GM19023 (cell line): ENCODE measurements at regions not wholly inside any gene's neighbourhood (a gene's known extent, or its start where the extent isn't known, plus 50 kb on each side); places are given as distances from the start of the nearest gene placed in this dataset.

Experiments used
- ATAC-seq: cut with Tn5 transposase; IDR thresholded peaks from one replicate; pipeline ENCODE4 v1.9.1; 2021; ENCODE audit warnings: mild to moderate bottlenecking, moderate library complexity; ENCODE audit not compliant: unreplicated experiment

DNA sequence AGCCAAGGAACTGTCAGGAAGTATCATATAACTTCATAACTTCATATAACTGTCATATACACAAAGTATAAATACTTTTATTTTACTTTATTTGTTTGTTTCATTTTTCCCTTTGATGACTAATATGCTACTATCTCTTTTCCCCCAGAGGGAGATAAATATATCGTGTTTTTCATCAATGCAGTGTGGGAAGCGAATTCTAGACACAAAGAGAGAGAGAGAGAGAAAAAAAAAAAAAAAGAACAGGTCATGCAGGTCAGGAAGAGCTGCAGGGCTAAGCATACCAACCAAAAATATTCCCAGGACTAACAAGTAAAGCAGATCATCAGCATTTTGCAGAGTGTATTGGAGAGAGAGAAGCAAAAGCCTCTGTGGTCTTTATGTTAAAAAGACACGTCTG is 1849.2 kb downstream of the STIM2 start:
- no peak for ATAC-seq

DNA sequence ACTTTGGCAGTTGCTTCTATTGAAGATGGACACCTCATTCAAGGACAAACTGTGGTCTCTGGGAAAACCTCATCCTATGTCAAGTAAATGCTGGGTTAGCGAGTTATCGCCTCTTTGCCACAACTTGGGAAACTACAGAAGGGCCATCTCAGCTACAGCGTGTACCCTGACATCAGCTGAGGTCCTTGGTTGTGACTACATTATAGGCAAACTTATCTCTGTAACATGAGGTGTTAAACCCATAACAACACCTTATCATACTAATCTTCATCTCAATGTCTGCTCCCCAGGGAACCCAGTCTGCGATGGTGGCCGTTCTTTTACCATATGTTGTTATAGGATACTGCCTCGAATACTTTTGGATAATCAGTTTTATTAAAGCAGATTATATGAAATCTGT is 1862.7 kb downstream of the STIM2 start:
- ATAC-seq = no peak

DNA sequence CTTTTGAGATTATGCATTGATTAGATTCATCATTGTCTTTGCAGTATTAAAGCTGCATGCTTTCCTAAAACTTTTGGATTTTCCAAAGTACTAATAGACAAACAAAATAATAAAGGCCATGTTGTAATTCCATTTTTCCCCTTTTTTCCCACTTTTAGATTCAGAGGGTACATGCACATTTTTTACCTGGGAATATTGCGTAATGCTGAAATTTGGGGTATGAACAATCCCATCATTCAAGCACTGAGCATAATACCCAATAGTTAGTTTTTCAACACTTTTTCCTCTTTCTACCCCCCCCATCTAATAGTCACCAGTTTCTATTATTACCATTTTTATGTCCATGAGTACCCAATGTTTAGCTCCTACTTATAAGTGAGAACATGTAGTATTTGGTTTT is 1863.6 kb downstream of the STIM2 start:
- no peak for ATAC-seq

DNA sequence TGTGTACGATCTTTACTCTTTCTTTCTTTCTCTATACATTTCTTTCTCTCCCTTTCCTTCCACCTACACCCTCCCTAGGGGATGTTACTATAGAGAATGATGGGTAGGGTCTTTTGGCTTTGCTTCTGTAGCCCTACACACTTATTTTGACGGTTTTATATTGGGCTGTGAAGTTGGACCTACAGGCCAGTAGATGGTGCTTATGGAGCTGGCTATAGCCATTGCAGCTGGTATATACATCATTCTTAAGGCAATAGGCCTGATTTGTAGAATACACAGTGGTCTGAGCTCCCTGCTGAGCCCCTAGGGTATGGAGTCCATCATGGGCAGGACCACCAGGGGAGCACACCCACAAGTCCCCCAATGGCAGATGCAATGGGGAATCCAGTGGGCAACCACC is 1869.7 kb downstream of the STIM2 start:
- no peak for ATAC-seq

DNA sequence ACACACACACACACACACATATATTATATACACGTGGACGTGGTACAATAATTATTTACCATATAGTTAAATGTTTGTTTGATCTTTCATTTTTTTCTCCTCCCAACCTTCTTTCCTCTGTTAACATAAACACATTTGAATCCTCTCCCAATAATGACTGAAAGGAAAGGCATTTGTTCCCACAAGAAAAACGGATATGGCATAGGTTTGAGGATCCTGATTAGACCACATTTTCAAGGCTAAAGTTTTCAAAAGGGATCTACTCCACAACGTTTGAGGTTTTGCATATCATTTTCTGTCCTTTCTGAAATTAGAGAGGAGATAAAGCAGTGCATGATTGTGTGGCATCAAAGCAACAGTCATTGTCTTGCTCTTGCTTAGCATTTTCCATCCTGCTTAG is 1883.4 kb downstream of the STIM2 start:
- no peak for ATAC-seq

DNA sequence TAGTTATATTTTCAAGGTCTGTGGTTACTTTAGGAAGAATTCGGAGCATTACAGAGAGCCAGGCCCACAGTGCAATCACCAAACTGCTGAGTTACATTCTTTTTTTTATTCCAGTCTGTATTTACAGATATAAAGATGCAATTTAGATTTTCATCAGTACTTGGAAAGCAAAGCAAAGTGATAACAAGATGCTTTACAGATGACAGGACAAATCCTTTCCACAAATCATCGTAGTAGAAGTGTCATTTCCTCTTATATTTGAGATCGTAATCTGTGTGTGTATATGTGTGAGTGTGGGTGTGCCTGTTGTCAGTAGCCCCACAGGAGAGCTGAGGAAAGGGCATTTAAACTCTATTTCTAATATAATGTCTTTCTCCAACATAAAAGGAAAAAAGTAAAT is 1893.7 kb downstream of the STIM2 start:
- ATAC-seq = no peak

DNA sequence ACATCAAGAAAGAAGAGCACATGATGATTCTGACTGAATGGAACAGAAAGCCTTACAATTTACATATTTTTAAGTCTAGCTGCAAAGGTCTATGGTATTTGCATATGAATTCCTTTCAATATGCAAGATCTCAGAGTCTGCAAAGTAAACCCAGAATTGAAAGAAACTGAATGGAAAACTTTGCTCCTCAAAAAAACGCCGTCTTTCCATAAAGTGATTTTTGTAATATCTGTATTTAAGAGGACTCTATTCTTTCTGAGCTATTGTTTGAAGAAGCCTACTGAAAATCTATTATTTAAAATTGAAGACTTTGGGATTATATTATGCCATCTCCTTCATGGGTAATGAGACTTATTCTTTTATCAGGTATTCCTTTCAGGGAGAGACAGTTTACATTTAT is 1894.4 kb downstream of the STIM2 start:
- ATAC-seq = no peak

DNA sequence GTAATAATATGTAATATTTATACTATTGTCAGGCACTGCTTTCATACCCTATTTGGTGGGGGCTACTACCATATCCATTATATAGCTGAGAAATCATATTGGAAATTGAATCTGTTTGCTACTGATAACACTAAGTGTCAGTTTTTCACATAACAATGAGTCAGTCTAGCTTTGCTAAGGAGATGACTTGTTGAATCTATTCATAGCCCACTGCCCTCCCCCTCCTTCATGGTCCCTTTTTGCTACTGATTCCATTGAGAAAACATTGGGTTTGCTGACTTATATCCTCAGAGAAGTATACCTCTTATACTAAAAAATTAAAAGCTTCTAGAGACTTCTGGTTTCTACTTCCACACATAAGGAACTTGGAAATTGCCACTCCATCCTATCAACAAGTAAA is 1898.4 kb downstream of the STIM2 start:
- no peak for ATAC-seq

DNA sequence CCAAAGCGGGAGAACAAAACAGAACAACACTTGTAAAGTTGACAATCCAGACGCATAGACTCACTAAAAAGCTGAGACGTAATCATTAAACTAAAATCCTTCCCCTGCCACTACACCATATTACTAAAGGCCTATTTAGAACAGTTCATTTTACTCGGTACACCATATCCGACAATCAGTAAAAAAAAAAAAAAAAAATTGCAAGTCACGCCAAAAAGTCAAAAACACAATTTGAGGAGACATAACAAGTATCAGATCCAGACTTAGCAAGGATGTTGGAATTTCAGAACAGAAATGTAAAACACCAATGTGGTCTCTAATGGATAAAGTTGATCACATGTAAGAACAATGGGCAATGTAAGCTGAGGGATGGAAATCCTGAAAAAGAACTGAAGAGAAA is 1899.4 kb downstream of the STIM2 start:
- no peak for ATAC-seq

DNA sequence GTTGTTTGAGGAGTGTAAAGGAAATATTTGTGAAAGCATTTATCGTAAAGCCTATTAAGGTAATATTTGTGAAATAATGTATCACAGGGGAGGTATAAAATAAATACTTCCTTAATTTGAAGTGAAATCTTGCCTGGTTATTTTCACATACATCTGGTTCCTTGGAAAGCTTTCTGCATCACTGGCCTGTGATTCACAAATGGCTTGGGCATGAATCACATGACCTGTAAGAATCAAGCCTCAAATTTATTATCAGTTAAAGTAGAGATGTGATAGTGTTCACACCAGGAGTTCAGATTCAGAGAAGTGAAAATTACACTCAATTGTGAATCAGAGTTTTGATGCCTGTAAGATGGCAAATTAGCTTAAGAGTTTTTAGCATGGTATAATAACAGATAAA is 1911.4 kb downstream of the STIM2 start:
- ATAC-seq = no peak

DNA sequence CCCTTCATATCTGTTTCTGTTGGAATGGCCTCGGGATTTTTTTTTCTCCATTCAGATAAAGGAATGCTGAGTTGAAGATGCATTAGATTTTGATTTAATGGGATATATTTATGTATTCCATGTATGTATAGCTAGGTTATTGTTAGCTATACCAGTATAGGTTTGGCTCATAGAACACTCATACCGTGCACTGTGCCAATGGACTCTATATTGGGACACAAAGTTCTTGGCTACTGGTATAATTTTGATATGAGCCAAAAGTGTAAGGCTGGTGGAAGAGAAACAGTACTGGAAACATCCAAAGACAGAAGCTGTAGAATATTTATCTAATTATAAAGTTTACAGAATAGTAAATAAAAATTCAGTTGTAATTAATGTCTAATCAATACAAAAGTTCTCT is 1912.1 kb downstream of the STIM2 start:
- no peak for ATAC-seq

DNA sequence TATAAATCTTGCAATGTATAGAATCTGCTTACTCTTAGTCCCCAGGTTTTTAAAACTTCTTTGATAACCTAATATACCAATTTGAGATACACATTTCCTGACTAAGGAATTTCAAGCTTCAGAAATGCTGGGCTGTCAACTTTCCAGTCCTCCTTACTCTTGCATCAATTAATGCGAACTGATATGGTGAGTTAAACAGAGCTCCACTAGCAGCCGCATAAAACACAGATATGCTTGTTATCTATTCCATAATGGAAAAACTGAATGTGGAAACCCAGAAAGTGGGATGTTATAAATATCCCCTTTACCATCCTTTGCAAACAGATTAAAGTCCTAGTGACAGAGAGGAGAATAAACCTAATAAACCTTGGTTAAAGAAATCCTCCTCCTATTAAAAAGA is 1913.7 kb downstream of the STIM2 start:
- ATAC-seq = no peak

DNA sequence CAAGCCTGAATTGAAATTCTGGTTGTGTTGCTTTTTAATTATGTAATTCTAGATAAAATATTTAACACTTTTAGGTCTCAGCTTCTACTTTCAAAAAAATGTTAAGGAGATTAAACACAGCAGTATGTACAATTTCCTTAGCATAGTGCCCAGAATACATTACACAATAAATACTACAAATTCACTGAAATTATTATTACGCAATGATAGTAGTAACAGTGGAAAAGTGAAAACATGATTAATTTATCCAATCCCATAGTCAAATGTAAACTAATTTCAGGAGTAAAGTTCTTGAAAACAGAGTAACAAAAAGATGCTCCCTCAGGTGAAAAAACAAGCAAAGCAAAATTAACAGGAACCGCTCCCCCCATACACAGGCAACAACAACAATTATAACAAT is 1915.4 kb downstream of the STIM2 start:
- no peak for ATAC-seq

DNA sequence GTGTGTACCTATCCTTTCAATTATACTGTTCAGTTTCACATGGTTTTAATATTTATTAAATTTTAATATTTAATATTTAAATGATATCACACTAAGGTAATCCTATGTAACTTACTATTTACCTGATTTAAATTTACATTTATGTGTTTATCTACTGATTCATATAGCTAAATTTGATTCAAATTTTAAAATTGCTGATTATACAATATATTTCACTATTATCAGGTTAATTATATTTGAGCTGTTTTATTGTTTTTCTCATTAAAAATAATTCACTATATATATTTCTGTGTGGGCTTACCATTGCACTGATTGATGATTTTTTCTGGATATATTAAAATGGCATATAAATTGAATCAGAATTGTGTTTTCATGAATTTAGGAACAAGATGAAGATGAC is 1923.5 kb downstream of the STIM2 start:
- ATAC-seq = no peak

DNA sequence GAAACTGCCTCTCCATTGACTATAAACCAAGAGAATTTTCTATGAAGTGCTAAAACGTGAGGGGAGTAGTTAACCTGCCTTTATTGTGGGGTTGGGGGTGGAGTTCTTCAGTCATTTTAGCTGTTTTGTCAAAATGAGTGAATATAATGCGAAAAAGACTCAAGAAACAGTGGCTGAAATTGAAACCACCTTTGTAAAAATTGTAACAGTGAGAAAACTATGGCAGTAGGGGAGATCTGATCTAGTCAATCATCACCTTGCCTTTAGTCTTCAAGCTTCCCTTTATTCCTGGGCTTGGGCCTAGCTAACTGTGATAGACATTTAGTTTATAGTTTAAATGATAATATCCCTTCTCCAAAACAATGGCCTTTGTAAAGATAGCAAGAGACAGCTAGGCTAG is 1927.3 kb downstream of the STIM2 start:
- no peak for ATAC-seq

DNA sequence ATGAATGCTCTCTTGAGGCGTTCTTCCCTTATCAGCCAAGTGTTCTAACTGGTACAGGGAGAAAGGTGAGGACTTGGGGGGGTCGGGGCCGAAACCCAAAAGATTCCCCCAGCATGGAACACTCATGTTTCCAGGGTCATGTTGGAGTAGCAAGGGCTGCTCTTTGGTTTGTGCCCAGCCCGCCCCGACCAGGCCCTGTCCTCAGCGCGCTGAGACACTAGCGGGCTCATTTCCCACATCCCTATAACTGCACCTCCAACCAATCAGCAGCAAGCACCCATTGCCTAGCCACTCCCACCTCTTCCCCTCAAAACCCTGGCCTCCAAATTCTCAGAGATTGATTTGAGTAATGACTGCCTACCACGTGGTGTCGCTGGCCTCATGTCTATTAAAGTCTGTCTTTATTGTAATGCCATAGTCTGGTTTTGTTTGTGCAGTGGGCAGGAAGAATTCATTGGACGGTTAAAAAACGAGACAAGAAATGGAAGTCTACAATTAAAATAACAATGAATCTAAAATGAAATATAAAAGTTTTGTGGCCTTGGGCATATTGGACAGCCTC is 1928.4 kb downstream of the STIM2 start:
- no peak for ATAC-seq

DNA sequence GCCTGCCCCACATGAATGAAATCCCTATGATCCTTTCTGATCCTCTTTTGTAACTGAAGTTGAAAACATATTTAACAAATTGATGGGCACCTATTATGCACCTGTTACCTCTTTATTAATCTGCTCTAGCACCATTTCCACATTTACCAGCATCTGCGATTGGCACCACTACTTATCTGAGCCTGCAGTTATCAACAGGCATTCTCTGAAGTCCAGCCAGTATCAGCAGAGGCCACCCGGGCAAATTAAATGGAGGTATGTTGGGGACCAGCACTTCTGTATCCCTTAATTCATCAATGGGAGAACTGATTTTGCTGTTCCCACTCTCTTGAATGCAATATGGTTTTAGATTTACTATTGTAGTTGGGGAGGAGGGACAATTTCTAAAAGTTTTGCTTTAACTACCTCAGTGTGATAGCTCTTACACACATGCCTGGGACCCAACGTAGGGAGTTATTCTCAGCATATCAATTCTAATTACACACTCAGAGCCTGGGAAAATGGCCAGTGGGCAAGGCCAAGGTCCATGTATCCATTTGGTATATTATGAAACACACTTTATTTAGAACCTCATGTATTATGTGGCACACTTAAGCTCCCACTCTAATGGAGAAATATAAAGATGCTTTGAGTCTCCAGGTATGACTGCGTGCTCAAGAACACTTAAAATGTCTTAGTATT is 1927.1 kb upstream of the PCDH7 start:
- ATAC-seq = no peak

DNA sequence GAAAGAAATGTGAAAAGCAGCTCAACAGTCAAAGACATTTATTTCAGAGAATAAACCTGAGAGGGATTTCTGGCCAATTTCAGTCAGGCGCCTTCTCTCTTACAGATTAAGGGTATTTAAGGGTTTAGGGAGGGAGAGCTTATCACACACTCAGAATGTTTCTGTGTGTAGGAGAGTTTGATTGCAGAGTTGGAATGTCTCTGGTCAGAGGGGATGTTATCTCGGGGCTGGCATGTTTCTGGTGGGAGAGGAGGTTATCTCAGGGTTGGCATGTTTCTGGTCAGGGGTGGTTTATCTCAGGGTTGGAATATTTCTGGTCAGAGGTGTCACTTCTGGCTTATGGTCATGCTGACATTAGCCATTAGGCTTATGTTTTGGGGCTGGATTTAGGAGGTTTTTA is 1920.5 kb upstream of the PCDH7 start:
- ATAC-seq = no peak

DNA sequence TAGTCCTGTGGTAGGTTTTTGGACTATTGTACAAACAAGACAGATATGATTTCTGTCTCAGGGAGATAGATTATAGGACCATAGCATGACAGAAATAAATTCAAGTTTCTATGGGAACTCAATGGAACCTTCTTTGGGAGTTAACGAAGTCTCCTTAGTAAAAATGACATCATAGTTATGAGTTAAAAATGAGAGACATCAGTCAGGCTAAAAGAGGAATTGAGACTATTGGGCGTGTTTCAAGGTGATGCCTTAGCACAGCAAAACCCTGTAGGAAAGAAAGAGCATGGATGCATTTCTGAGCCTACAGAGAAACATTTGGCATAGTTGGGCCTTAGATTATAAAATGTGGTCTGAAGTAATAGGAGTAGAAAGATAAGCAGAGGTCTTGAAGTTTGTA is 1909.1 kb upstream of the PCDH7 start:
- no peak for ATAC-seq

DNA sequence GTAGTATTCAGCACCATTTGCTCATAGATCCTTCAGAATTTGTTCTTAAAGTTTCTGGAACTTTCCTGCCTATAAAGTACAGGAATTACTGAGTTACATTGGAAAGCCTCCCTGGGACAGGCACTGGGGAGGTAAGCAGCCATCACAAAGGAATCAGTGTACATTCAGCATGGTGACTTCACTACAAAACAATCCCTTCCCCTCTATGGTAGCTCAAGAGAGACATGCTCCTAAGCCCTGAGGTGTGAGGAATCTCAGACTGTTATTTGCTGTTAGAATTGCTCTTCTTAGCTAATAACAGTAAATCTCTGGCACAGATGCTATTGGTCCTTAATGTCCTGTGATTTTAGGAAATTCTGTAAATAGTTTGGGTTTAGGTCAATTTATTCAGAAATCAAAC is 1898.0 kb upstream of the PCDH7 start:
- no peak for ATAC-seq

DNA sequence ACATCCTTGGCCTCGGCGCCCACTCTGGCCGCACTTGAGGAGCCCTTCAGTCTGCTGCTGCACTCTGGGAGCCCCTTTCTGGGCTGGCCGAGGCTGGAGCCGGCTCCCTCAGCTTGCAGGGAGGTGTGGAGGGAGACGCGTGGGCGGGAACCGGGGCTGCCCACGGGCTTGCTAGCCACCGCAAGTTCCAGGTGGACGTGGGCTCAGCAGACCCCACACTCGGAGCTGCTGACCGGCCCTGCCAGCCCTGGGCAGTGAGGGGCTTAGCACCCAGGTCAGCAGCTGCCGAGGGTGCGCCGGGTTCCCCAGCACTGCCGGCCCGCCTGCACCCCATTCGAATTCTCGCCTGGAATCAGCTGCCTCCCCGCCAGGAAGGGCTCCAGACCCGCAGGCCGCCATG is 1892.3 kb upstream of the PCDH7 start:
- no peak for ATAC-seq

DNA sequence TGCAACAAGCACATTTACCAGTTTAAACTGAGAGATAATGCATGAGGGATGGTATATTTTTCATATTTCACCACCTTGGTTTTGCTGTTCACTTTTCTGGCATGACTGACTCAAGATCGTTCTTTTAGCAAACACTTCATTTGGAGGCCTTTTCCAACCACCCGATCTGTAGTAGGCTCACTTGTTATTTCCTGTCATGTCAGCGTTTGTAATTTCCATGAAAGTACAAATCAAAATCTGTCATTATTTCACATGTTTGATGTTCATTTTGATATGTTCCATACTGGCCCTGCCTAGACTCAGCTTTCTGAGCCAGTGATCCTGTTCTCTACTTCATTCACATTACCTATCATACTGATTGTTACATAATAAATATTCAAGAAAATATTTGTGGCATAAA is 1888.3 kb upstream of the PCDH7 start:
- ATAC-seq = no peak

DNA sequence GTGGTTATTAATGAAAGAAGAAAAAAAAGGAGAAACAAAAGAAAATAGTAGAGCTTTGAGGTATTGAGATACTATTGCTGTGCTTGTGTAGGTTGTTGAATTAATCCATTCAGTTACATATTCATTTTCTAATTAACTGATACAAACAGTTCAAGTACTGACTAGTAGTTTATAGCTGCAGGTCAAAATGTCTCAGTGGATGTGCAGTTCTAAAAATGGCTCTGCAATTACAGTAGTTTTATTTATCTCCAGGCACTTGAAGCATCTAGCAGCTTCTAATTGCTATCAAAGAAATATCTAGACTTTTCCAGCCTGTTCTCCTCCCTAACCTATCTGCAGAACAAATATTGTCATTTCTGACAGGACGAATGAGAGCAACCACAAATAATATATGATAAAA is 1887.7 kb upstream of the PCDH7 start:
- no peak for ATAC-seq
